ENCODE measurements at regions not wholly inside any gene's neighbourhood (a gene's known extent, or its start where the extent isn't known, plus 50 kb on each side); places are given as distances from the start of the nearest gene placed in this dataset.

GRCh38 chr14:32019276-32019675 is 57.8 kb upstream of the ARHGAP5 start:
- TF ChIP-seq, protein P1, sequence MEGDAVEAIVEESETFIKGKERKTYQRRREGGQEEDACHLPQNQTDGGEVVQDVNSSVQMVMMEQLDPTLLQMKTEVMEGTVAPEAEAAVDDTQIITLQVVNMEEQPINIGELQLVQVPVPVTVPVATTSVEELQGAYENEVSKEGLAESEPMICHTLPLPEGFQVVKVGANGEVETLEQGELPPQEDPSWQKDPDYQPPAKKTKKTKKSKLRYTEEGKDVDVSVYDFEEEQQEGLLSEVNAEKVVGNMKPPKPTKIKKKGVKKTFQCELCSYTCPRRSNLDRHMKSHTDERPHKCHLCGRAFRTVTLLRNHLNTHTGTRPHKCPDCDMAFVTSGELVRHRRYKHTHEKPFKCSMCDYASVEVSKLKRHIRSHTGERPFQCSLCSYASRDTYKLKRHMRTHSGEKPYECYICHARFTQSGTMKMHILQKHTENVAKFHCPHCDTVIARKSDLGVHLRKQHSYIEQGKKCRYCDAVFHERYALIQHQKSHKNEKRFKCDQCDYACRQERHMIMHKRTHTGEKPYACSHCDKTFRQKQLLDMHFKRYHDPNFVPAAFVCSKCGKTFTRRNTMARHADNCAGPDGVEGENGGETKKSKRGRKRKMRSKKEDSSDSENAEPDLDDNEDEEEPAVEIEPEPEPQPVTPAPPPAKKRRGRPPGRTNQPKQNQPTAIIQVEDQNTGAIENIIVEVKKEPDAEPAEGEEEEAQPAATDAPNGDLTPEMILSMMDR (conservative IDR thresholded peaks at IDR 0.05 in 1 of 2, IDR thresholded peaks at IDR 0.05 in 1 of 2; ENCODE audit: low read depth in 1 of 2, low read length in 2 of 2) = no peak
- no peak for TF ChIP-seq EZH2 (IDR thresholded peaks at IDR 0.05; ENCODE audit: low read length, missing control alignments)

Data from fibroblast of lung (primary cell).